ENCODE measurements at regions not wholly inside any gene's neighbourhood (a gene's known extent, or its start where the extent isn't known, plus 50 kb on each side); places are given as distances from the start of the nearest gene placed in this dataset.

GRCh38 chr13:105247830-105248229 is 1287.6 kb downstream of the EFNB2 start:
- Mint-ChIP-seq H3K4me1 (no peaks in the 10 kb centered on the region), H3K9me3 (peaks cover 8% of the 10 kb centered on the region), H3K36me3 (ENCODE audit: low read depth) (no peaks in the 10 kb centered on the region), H3K27me3 (no peaks in the 10 kb centered on the region), H3K4me3 (no peak overlapping the region), H3K27ac (no peak overlapping the region)
- ATAC-seq, result no peak
- no peak for DNase-seq

GRCh38 chr13:105240371-105240770 is 1295.1 kb downstream of the EFNB2 start:
- H3K4me1 Mint-ChIP-seq, result no peaks in the 10 kb centered on the region
- H3K4me3 Mint-ChIP-seq, result no peak overlapping the region

GRCh38 chr13:105232439-105232838 is 1303.0 kb downstream of the EFNB2 start:
- Mint-ChIP-seq H3K9me3 (peaks cover 5% of the 10 kb centered on the region), H3K36me3 (ENCODE audit: low read depth) (no peaks in the 10 kb centered on the region), H3K27ac (no peak overlapping the region), H3K4me1 (no peaks in the 10 kb centered on the region), H3K4me3 (no peak overlapping the region), H3K27me3 (no peaks in the 10 kb centered on the region)
- DNase-seq (no peak), ATAC-seq (no peak)

More at GRCh38 chr13:105240371-105240770, 1295.1 kb downstream of the EFNB2 start:
- Mint-ChIP-seq H3K27me3 (no peaks in the 10 kb centered on the region), H3K27ac (no peak overlapping the region), H3K9me3 (no peaks in the 10 kb centered on the region), H3K36me3 (ENCODE audit: low read depth) (no peaks in the 10 kb centered on the region)
- no peak for DNase-seq
- ATAC-seq, result no peak

GRCh38 chr13:105232006-105232405 is 1303.5 kb downstream of the EFNB2 start:
- no peaks in the 10 kb centered on the region for H3K4me1 Mint-ChIP-seq
- no peaks in the 10 kb centered on the region for H3K36me3 Mint-ChIP-seq (ENCODE audit: low read depth)
- ATAC-seq (no peak), DNase-seq (no peak)
- no peaks in the 10 kb centered on the region for H3K27me3 Mint-ChIP-seq
- H3K27ac Mint-ChIP-seq, result no peak overlapping the region
- no peak overlapping the region for H3K4me3 Mint-ChIP-seq
- peaks cover 5% of the 10 kb centered on the region for H3K9me3 Mint-ChIP-seq

GRCh38 chr13:105231579-105231978 is 1303.9 kb downstream of the EFNB2 start:
- Mint-ChIP-seq H3K36me3 (ENCODE audit: low read depth) (no peaks in the 10 kb centered on the region), H3K27ac (no peak overlapping the region), H3K9me3 (peaks cover 5% of the 10 kb centered on the region), H3K4me1 (no peaks in the 10 kb centered on the region), H3K4me3 (no peak overlapping the region), H3K27me3 (no peaks in the 10 kb centered on the region)
- DNase-seq, result no peak
- ATAC-seq, result no peak

GRCh38 chr13:105220881-105221280 is 1314.6 kb downstream of the EFNB2 start:
- H3K4me3 Mint-ChIP-seq, result no peak overlapping the region
- no peaks in the 10 kb centered on the region for H3K9me3 Mint-ChIP-seq
- DNase-seq (no peak), ATAC-seq (no peak)
- no peaks in the 10 kb centered on the region for H3K36me3 Mint-ChIP-seq (ENCODE audit: low read depth)
- H3K27ac Mint-ChIP-seq, result no peak overlapping the region
- H3K4me1 Mint-ChIP-seq, result no peaks in the 10 kb centered on the region
- no peaks in the 10 kb centered on the region for H3K27me3 Mint-ChIP-seq

GRCh38 chr13:105220063-105220462 is 1315.4 kb downstream of the EFNB2 start:
- Mint-ChIP-seq H3K9me3 (no peaks in the 10 kb centered on the region), H3K4me1 (no peaks in the 10 kb centered on the region), H3K27ac (no peak overlapping the region), H3K4me3 (no peak overlapping the region), H3K27me3 (no peaks in the 10 kb centered on the region), H3K36me3 (ENCODE audit: low read depth) (no peaks in the 10 kb centered on the region)
- no peak for DNase-seq
- no peak for ATAC-seq

GRCh38 chr13:105219651-105220050 is 1315.8 kb downstream of the EFNB2 start:
- no peaks in the 10 kb centered on the region for H3K4me1 Mint-ChIP-seq
- no peak overlapping the region for H3K27ac Mint-ChIP-seq
- DNase-seq, result no peak
- no peak for ATAC-seq
- H3K36me3 Mint-ChIP-seq (ENCODE audit: low read depth), result no peaks in the 10 kb centered on the region
- no peak overlapping the region for H3K4me3 Mint-ChIP-seq
- no peaks in the 10 kb centered on the region for H3K9me3 Mint-ChIP-seq
- H3K27me3 Mint-ChIP-seq, result no peaks in the 10 kb centered on the region

GRCh38 chr13:105213512-105213911 is 1322.0 kb downstream of the EFNB2 start:
- Mint-ChIP-seq H3K36me3 (ENCODE audit: low read depth) (no peaks in the 10 kb centered on the region), H3K27ac (no peak overlapping the region), H3K4me1 (no peaks in the 10 kb centered on the region), H3K4me3 (no peak overlapping the region), H3K27me3 (no peaks in the 10 kb centered on the region), H3K9me3 (no peaks in the 10 kb centered on the region)
- DNase-seq (no peak), ATAC-seq (no peak)

- H3K4me1 Mint-ChIP-seq, result no peaks in the 10 kb centered on the region
- ATAC-seq (no peak), DNase-seq (no peak)
- peaks cover 2% of the 10 kb centered on the region for H3K27me3 Mint-ChIP-seq
- no peaks in the 10 kb centered on the region for H3K9me3 Mint-ChIP-seq
- no peaks in the 10 kb centered on the region for H3K36me3 Mint-ChIP-seq (ENCODE audit: low read depth)
- no peak overlapping the region for H3K27ac Mint-ChIP-seq
- H3K4me3 Mint-ChIP-seq, result no peak overlapping the region
These were observed 1327.7 kb downstream of the EFNB2 start for GRCh38 chr13:105207572-105208293.

GRCh38 chr13:105202354-105202753 is 1333.1 kb downstream of the EFNB2 start:
- no peak overlapping the region for H3K27ac Mint-ChIP-seq
- peaks cover 6% of the 10 kb centered on the region for H3K27me3 Mint-ChIP-seq
- no peak overlapping the region for H3K4me3 Mint-ChIP-seq
- H3K36me3 Mint-ChIP-seq (ENCODE audit: low read depth), result no peaks in the 10 kb centered on the region
- DNase-seq, result no peak
- no peaks in the 10 kb centered on the region for H3K4me1 Mint-ChIP-seq
- H3K9me3 Mint-ChIP-seq, result no peaks in the 10 kb centered on the region
- ATAC-seq, result no peak

GRCh38 chr13:105201351-105201750 is 1334.1 kb downstream of the EFNB2 start:
- Mint-ChIP-seq H3K4me3 (no peak overlapping the region), H3K4me1 (no peaks in the 10 kb centered on the region), H3K36me3 (ENCODE audit: low read depth) (no peaks in the 10 kb centered on the region), H3K9me3 (no peaks in the 10 kb centered on the region), H3K27me3 (peaks cover 6% of the 10 kb centered on the region), H3K27ac (no peak overlapping the region)
- no peak for DNase-seq
- ATAC-seq, result no peak

- Mint-ChIP-seq H3K4me3 (no peak overlapping the region), H3K36me3 (ENCODE audit: low read depth) (no peaks in the 10 kb centered on the region), H3K4me1 (no peaks in the 10 kb centered on the region), H3K27ac (no peak overlapping the region), H3K9me3 (no peaks in the 10 kb centered on the region), H3K27me3 (peaks cover 6% of the 10 kb centered on the region)
- no peak for ATAC-seq
- no peak for DNase-seq
These were observed 1335.3 kb downstream of the EFNB2 start for GRCh38 chr13:105200181-105200580.

GRCh38 chr13:105196052-105196451 is 1339.4 kb downstream of the EFNB2 start:
- no peaks in the 10 kb centered on the region for H3K4me1 Mint-ChIP-seq
- H3K27ac Mint-ChIP-seq, result no peak overlapping the region
- peaks cover 4% of the 10 kb centered on the region for H3K27me3 Mint-ChIP-seq
- DNase-seq (no peak), ATAC-seq (no peak)
- no peaks in the 10 kb centered on the region for H3K9me3 Mint-ChIP-seq
- H3K4me3 Mint-ChIP-seq, result no peak overlapping the region
- no peaks in the 10 kb centered on the region for H3K36me3 Mint-ChIP-seq (ENCODE audit: low read depth)

GRCh38 chr13:105193026-105193425 is 1342.4 kb downstream of the EFNB2 start:
- DNase-seq (no peak), ATAC-seq (no peak)
- Mint-ChIP-seq H3K27ac (no peak overlapping the region), H3K4me1 (no peaks in the 10 kb centered on the region), H3K9me3 (no peaks in the 10 kb centered on the region), H3K36me3 (ENCODE audit: low read depth) (no peaks in the 10 kb centered on the region), H3K4me3 (no peak overlapping the region), H3K27me3 (no peaks in the 10 kb centered on the region)

- Mint-ChIP-seq H3K4me3 (no peak overlapping the region), H3K27me3 (no peaks in the 10 kb centered on the region), H3K4me1 (no peaks in the 10 kb centered on the region), H3K27ac (no peak overlapping the region), H3K9me3 (no peaks in the 10 kb centered on the region), H3K36me3 (ENCODE audit: low read depth) (no peaks in the 10 kb centered on the region)
- ATAC-seq (no peak), DNase-seq (no peak)
These were observed 1351.3 kb downstream of the EFNB2 start for GRCh38 chr13:105184201-105184600.
